Lower lobe of right lung (tissue), 2 donors: ENCODE measurements at regions not wholly inside any gene's neighbourhood (a gene's known extent, or its start where the extent isn't known, plus 50 kb on each side); places are given as distances from the start of the nearest gene placed in this dataset.

Experiments used
- ATAC-seq, 2 donors: fragments of 200-7000 bp; cut with Tn5 transposase; one replicate each; pipeline ENCODE4 v1.9.1; 2020 to 2022; ENCODE audit warnings: mild to moderate bottlenecking in 2 of 2, moderate library complexity in 2 of 2
- DNase-seq: peaks from one replicate; pipeline ENCODE4 v3.0.0-alpha.2; 2020
- H3K27ac ChIP-seq: fragments of 200-600 bp; one replicate; pipeline ENCODE4 v1.8.0; 2022
- H3K27me3 ChIP-seq: fragments of 200-600 bp; one replicate; pipeline ENCODE4 v1.8.0; 2022; ENCODE audit warnings: low read depth
- H3K36me3 ChIP-seq: fragments of 200-600 bp; one replicate; pipeline ENCODE4 v1.8.0; 2022; ENCODE audit warnings: mild to moderate bottlenecking
- H3K4me1 ChIP-seq: fragments of 200-600 bp; one replicate; pipeline ENCODE4 v1.8.0; 2022
- H3K4me3 ChIP-seq: fragments of 200-600 bp; one replicate; pipeline ENCODE4 v1.8.0; 2022; ENCODE audit warnings: mild to moderate bottlenecking
- H3K9me3 ChIP-seq: fragments of 200-600 bp; one replicate; pipeline ENCODE4 v1.8.0; 2022
- intact Hi-C: fragments of 100-400 bp; cut with DNase I; formaldehyde crosslinking; loops from one replicate; pipeline ENCODE4 v1.11.0; 2022
- TF ChIP-seq, protein P1 (sequence below): fragments of 200-600 bp; IDR thresholded peaks from one replicate; pipeline ENCODE4 v1.8.0; 2022; ENCODE audit warnings: antibody characterized with exemption, mild to moderate bottlenecking
- donor health status: DM: no; HTN: yes; CAD: no; lungs with severe emphysema.

- Histone ChIP-seq H3K27me3 (no peaks in the 10 kb centered on the region), H3K9me3 (no peaks in the 10 kb centered on the region), H3K4me1 (peaks cover 11% of the 10 kb centered on the region), H3K4me3 (no peak overlapping the region), H3K36me3 (no peaks in the 10 kb centered on the region), H3K27ac (no peak overlapping the region)
- DNase-seq = no peak
- intact Hi-C loops = no loop called here
- TF ChIP-seq, protein P1, sequence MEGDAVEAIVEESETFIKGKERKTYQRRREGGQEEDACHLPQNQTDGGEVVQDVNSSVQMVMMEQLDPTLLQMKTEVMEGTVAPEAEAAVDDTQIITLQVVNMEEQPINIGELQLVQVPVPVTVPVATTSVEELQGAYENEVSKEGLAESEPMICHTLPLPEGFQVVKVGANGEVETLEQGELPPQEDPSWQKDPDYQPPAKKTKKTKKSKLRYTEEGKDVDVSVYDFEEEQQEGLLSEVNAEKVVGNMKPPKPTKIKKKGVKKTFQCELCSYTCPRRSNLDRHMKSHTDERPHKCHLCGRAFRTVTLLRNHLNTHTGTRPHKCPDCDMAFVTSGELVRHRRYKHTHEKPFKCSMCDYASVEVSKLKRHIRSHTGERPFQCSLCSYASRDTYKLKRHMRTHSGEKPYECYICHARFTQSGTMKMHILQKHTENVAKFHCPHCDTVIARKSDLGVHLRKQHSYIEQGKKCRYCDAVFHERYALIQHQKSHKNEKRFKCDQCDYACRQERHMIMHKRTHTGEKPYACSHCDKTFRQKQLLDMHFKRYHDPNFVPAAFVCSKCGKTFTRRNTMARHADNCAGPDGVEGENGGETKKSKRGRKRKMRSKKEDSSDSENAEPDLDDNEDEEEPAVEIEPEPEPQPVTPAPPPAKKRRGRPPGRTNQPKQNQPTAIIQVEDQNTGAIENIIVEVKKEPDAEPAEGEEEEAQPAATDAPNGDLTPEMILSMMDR = no peak
- no peak for ATAC-seq
Observed at GRCh38 chr2:37812941-37813730, 112.0 kb upstream of the RMDN2 start.

DNA sequence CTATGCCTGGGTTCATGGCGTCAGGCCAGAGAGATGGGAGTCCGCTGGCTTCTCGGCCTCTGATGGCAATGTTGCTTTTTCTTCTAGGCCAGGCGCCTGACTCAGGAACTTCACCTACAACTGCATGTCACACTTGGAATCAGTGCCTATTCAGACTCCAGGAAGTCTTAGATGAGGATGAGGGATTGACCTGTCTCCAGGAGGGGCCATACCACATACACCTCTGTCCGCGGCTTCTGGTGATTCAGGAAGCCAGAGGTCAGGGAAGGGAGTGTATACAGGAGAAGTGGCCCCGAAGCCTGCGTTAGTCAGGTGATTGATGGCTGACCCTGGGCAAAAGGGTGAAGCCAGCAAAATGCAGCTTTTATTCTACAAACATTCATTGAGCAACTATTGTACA lies 109.1 kb upstream of the RMDN2 start:
- Histone ChIP-seq H3K4me1 (no peaks in the 10 kb centered on the region), H3K36me3 (no peaks in the 10 kb centered on the region), H3K27ac (no peak overlapping the region), H3K27me3 (no peaks in the 10 kb centered on the region), H3K4me3 (no peak overlapping the region), H3K9me3 (no peaks in the 10 kb centered on the region)
- TF ChIP-seq, protein P1 = no peak
- intact Hi-C loops = no loop called here
- ATAC-seq (no peak), DNase-seq (no peak)

GRCh38 chr2:37816686-37817085 lies 108.4 kb upstream of the RMDN2 start:
- ATAC-seq = no peak
- TF ChIP-seq, protein P1 = no peak
- intact Hi-C loops = no loop called here
- DNase-seq = no peak
- no peaks in the 10 kb centered on the region for H3K27me3 ChIP-seq
- H3K4me3 ChIP-seq = no peak overlapping the region
- H3K27ac ChIP-seq = no peak overlapping the region
- no peaks in the 10 kb centered on the region for H3K9me3 ChIP-seq
- H3K36me3 ChIP-seq = no peaks in the 10 kb centered on the region
- no peaks in the 10 kb centered on the region for H3K4me1 ChIP-seq

DNA sequence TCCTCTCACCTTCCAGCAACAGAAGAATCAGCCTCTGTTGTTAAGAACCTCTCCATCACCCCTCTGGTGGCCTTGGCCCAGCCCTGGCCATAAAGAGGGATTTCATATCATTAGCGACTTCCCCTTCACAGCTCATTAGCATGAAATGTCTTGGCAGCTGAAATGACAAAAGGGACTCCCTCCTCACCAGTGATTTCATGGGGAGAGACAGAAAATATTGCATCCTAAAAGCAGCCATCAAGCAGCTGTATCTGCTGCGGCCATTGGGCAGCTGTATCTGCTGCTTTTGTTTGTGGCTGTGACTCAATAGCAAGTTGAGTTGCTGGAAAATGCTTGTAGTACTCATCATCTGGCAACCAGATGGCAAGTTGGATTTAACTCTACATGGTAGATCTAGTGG lies 105.9 kb upstream of the RMDN2 start:
- TF ChIP-seq, protein P1 = no peak
- Histone ChIP-seq H3K27ac (no peak overlapping the region), H3K27me3 (no peaks in the 10 kb centered on the region), H3K4me1 (peaks cover 11% of the 10 kb centered on the region), H3K4me3 (no peak overlapping the region), H3K9me3 (no peaks in the 10 kb centered on the region), H3K36me3 (no peaks in the 10 kb centered on the region)
- DNase-seq = no peak
- intact Hi-C loops = no loop called here
- ATAC-seq = no peak

GRCh38 chr2:37820471-37820986 lies 104.6 kb upstream of the RMDN2 start:
- ATAC-seq (no peak), DNase-seq (no peak)
- Histone ChIP-seq H3K4me1 (peaks cover 11% of the 10 kb centered on the region), H3K9me3 (no peaks in the 10 kb centered on the region), H3K36me3 (no peaks in the 10 kb centered on the region), H3K27me3 (no peaks in the 10 kb centered on the region), H3K4me3 (no peak overlapping the region), H3K27ac (no peak overlapping the region)
- intact Hi-C loops = no loop called here
- TF ChIP-seq, protein P1 = no peak
